ENCODE measurements at regions not wholly inside any gene's neighbourhood (a gene's known extent, or its start where the extent isn't known, plus 50 kb on each side); places are given as distances from the start of the nearest gene placed in this dataset.

DNA sequence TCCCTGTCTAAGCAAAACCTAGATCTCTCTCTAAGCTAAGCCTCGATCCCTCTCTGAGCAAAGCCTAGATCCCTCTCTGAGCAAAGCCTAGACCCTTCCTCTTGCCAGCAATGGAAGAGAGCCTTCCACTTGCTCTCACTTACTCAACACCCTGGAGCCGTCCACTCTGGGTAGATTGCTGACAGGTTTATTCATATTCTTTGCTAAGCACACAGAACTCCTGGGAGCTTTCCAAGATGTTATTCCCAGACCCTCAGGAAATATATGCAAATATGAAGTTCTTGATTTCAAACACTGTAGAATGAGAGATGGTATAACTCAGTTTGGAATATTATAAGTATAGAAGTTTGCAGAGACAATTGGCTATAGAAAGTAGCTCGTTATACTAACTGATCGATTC, 503.8 kb upstream of the CELF2 start:
- Histone ChIP-seq H2AK5ac (ENCODE audit: low read depth, low read length) (no peak overlapping the region), H4K20me1 (ENCODE audit: insufficient read depth, low read length) (no peaks in the 10 kb centered on the region), H2BK5ac (ENCODE audit: low read depth, low read length, poor library complexity, severe bottlenecking) (no peak overlapping the region), H2BK15ac (ENCODE audit: low read depth, low read length) (no peak overlapping the region), H3K4me1 (ENCODE audit: control insufficient read depth, insufficient read depth, low read length) (no peaks in the 10 kb centered on the region; the same call in 1 of the 2 replicates), H3K4me3 (ENCODE audit: insufficient read depth, low read depth, low read length) (no peak overlapping the region), H4K8ac (ENCODE audit: low read depth in 2 of 2, low read length in 2 of 2) (no peak overlapping the region), H2AFZ (replicated peaks; ENCODE audit: low read length, poor library complexity) (no peak overlapping the region), H3K23ac (ENCODE audit: low read depth, low read length) (no peak overlapping the region), H3K56ac (ENCODE audit: extremely low read depth, insufficient read depth, low read length) (no peak overlapping the region), H3K9me1 (ENCODE audit: insufficient read depth, low read length) (no peaks in the 10 kb centered on the region; the same call in 1 of the 2 replicates), H3K36me3 (ENCODE audit: control insufficient read depth, insufficient read depth, low read length) (no peaks in the 10 kb centered on the region), H3K4ac (ENCODE audit: low read depth, low read length) (no peak overlapping the region), H2BK20ac (ENCODE audit: low read depth, low read length) (no peak overlapping the region), H3K4me2 (ENCODE audit: low read depth, low read length) (no peak overlapping the region), H4K5ac (ENCODE audit: low read depth, low read length) (no peak overlapping the region), H3K18ac (ENCODE audit: low read depth, low read length) (no peak overlapping the region), H3K9me3 (ENCODE audit: control insufficient read depth, insufficient read depth, low read length) (no peaks in the 10 kb centered on the region), H3K79me1 (ENCODE audit: low read depth in 1 of 2, low read length in 2 of 2) (no peaks in the 10 kb centered on the region), H4K91ac (ENCODE audit: insufficient read depth, low read depth, low read length) (no peak overlapping the region), H3K27me3 (ENCODE audit: control insufficient read depth, insufficient read depth, low read length) (no peaks in the 10 kb centered on the region), H3K14ac (replicated peaks; ENCODE audit: low read depth, low read length) (no peak overlapping the region), H3K9ac (ENCODE audit: low read depth, low read length) (no peak overlapping the region), H3K27ac (ENCODE audit: insufficient read depth, low read length) (no peak overlapping the region), H2AK9ac (replicated peaks; ENCODE audit: low read depth, low read length, poor library complexity) (no peak overlapping the region), H2BK120ac (ENCODE audit: low read depth, low read length) (no peak overlapping the region)
- no peak for ATAC-seq (ENCODE audit: low read depth)
- intact Hi-C loops (cut with micrococcal nuclease) (no loop called here), dilution Hi-C loops (cut with HindIII; ENCODE audit: low sequenced_read_pairs, unreplicated experiment) (no loop called here), in situ Hi-C loops (cut with MboI; ENCODE audit: low sequenced_read_pairs) (no loop called here)
- ChIA-PET CTCF (no interaction called here), POLR2A (ENCODE audit: unreplicated experiment) (no interaction called here)
- no peak for DNase-seq
- WGBS, 2 experiments (ENCODE audit: extremely low coverage in 2 of 2, insufficient read length in 1 of 2) = no CpG with 5 or more reads among the region's 4 CpGs
- no TSS peak for BruUV-seq (replicated peaks)
- TF ChIP-seq MAFK (IDR thresholded peaks at IDR 0.05; ENCODE audit: low read depth, low read length) (no peak), MAZ (IDR thresholded peaks at IDR 0.05; ENCODE audit: borderline replicate concordance, low read depth, low read length) (no peak), CEBPB (IDR thresholded peaks at IDR 0.05; ENCODE audit: low read depth, low read length) (no peak), FOS (IDR thresholded peaks at IDR 0.05; ENCODE audit: low read depth, low read length) (no peak)
- TF ChIP-seq, protein P1, sequence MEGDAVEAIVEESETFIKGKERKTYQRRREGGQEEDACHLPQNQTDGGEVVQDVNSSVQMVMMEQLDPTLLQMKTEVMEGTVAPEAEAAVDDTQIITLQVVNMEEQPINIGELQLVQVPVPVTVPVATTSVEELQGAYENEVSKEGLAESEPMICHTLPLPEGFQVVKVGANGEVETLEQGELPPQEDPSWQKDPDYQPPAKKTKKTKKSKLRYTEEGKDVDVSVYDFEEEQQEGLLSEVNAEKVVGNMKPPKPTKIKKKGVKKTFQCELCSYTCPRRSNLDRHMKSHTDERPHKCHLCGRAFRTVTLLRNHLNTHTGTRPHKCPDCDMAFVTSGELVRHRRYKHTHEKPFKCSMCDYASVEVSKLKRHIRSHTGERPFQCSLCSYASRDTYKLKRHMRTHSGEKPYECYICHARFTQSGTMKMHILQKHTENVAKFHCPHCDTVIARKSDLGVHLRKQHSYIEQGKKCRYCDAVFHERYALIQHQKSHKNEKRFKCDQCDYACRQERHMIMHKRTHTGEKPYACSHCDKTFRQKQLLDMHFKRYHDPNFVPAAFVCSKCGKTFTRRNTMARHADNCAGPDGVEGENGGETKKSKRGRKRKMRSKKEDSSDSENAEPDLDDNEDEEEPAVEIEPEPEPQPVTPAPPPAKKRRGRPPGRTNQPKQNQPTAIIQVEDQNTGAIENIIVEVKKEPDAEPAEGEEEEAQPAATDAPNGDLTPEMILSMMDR (conservative IDR thresholded peaks at IDR 0.05; ENCODE audit: low read depth, low read length) = no peak

Measured in IMR-90 (cell line).